ENCODE measurements at regions not wholly inside any gene's neighbourhood (a gene's known extent, or its start where the extent isn't known, plus 50 kb on each side); places are given as distances from the start of the nearest gene placed in this dataset.

DNA sequence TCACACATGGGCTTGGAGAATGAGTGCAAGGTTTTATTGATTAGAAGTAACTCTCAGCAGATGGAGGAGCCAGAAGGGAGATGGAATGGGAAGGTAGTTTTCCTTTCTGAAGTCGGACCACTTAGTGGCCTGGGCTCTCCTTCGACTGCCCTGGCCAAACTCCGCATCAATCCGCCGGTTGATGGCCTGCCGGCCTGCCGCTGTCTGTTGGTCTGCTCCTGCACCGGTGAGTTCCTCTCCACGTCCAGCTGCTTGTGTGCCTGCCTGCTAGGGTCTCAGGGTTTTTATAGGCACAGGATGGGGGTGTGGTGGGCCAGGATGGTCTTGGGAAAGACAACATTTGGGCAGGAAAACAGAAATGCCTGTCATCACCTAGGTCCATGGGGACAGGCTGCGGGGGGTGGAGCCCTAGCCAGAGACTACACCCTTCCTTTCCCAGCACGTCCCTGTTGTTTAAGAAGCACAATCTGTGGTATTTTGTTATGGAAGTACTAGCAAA lies 837.0 kb downstream of the PDCD6IP start:
- Mint-ChIP-seq H3K9me3 (peaks cover 0 to 3% (median 0%) of the 10 kb centered on the region in 11 donors), H3K27ac (no peak overlapping the region), H3K4me1 (no peaks in the 10 kb centered on the region), H3K27me3 (no peaks in the 10 kb centered on the region), H3K4me3 (no peak overlapping the region), H3K36me3 (no peaks in the 10 kb centered on the region)
- CTCF ChIA-PET: no interaction called here
- DNase-seq (no peak), ATAC-seq (no peak)
- H3K27me3 ChIP-seq (ENCODE audit: control insufficient read depth in 2 of 2, insufficient read depth in 2 of 2, low read length in 2 of 2): no peaks in the 10 kb centered on the region
- no peaks in the 10 kb centered on the region for H3K36me3 ChIP-seq (ENCODE audit: control insufficient read depth in 2 of 3, insufficient read depth in 3 of 3, low read length in 3 of 3)
- intact Hi-C loops (cut with micrococcal nuclease): no loop called here
- H3K4me3 ChIP-seq (ENCODE audit: low read length): no peak overlapping the region
- H3K4me1 ChIP-seq (ENCODE audit: control insufficient read depth in 2 of 2, insufficient read depth in 2 of 2, low read length in 2 of 2): no peaks in the 10 kb centered on the region
- no peaks in the 10 kb centered on the region for H3K9me3 ChIP-seq (ENCODE audit: control insufficient read depth in 2 of 3, low read length in 3 of 3)
- POLR2A ChIA-PET: no interaction called here
- no peak overlapping the region for H3K27ac ChIP-seq (ENCODE audit: low read depth, low read length)

DNA sequence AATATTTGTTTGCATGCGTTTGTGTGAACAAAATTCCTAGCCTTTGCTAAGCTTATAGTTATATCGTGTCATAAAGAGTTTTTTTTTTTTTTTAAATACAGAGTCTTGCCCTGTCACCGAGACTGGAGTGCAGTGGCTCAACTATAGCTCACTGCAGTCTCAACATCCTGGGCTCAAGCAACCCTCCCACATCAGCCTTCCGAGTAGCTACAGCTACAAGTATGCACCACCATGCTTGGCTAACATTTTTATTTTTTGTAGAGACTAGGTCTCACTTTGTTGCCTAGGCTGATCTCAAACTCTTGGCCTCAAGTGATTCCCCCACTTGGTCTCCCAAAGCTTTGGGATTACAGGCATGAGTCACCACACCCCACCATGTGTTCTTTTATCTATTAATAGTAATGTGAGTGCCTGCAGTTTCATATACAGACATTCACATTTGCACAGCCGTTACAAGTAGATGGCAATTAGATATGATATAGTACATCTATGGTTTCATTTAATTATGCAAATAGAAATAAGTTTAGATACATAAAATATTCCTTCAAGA lies 848.6 kb downstream of the PDCD6IP start:
- intact Hi-C loops (cut with micrococcal nuclease): no loop called here
- DNase-seq (no peak), ATAC-seq (no peak)
- Mint-ChIP-seq H3K4me3 (no peak overlapping the region), H3K27ac (peak overlapping the region in 1 of 9 donors; percentile 27), H3K9me3 (peaks cover 0 to 4% (median 0%) of the 10 kb centered on the region in 11 donors), H3K4me1 (no peaks in the 10 kb centered on the region), H3K27me3 (no peaks in the 10 kb centered on the region), H3K36me3 (no peaks in the 10 kb centered on the region)
- ChIA-PET CTCF (no interaction called here), POLR2A (no interaction called here)
- Histone ChIP-seq H3K27me3 (ENCODE audit: control insufficient read depth in 2 of 2, insufficient read depth in 2 of 2, low read length in 2 of 2) (no peaks in the 10 kb centered on the region), H3K4me1 (ENCODE audit: control insufficient read depth in 2 of 2, insufficient read depth in 2 of 2, low read length in 2 of 2) (no peaks in the 10 kb centered on the region), H3K9me3 (ENCODE audit: control insufficient read depth in 2 of 3, low read length in 3 of 3) (no peaks in the 10 kb centered on the region), H3K36me3 (ENCODE audit: control insufficient read depth in 2 of 3, insufficient read depth in 3 of 3, low read length in 3 of 3) (no peaks in the 10 kb centered on the region), H3K4me3 (ENCODE audit: low read length) (no peak overlapping the region), H3K27ac (ENCODE audit: low read depth, low read length) (no peak overlapping the region)

GRCh38 chr3:34650131-34650530 lies 851.7 kb downstream of the PDCD6IP start:
- no peak for DNase-seq
- Mint-ChIP-seq H3K4me1 (no peaks in the 10 kb centered on the region), H3K27ac (no peak overlapping the region), H3K4me3 (no peak overlapping the region), H3K36me3 (no peaks in the 10 kb centered on the region), H3K9me3 (peaks cover 0 to 5% (median 0%) of the 10 kb centered on the region in 11 donors), H3K27me3 (no peaks in the 10 kb centered on the region)
- Histone ChIP-seq H3K4me1 (ENCODE audit: control insufficient read depth in 2 of 2, insufficient read depth in 2 of 2, low read length in 2 of 2) (no peaks in the 10 kb centered on the region), H3K27me3 (ENCODE audit: control insufficient read depth in 2 of 2, insufficient read depth in 2 of 2, low read length in 2 of 2) (no peaks in the 10 kb centered on the region), H3K27ac (ENCODE audit: low read depth, low read length) (no peak overlapping the region), H3K4me3 (ENCODE audit: low read length) (no peak overlapping the region), H3K9me3 (ENCODE audit: control insufficient read depth in 2 of 3, low read length in 3 of 3) (no peaks in the 10 kb centered on the region), H3K36me3 (ENCODE audit: control insufficient read depth in 2 of 3, insufficient read depth in 3 of 3, low read length in 3 of 3) (no peaks in the 10 kb centered on the region)
- CTCF ChIA-PET: no interaction called here
- intact Hi-C loops (cut with micrococcal nuclease): no loop called here
- ATAC-seq: no peak
- POLR2A ChIA-PET: no interaction called here

DNA sequence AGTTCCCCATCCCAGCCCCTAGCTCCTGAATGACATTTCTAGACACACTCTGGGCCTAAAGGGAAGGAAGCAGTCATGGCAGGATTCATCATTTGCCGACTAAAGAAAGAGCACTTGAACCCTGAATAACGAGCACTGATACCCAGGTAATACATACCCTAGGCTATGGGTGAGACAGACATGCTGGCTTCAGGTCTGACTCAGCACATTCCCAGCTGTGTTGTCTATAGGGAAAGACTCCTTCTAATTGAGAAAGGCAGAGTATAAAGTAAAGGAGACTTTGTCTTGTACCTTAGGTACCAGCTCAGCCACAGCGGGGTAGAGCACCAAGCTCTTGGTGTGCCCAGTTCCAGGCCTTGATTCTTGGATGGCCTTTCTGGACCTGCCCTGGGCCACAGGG lies 870.5 kb downstream of the PDCD6IP start:
- no peaks in the 10 kb centered on the region for H3K4me1 ChIP-seq (ENCODE audit: control insufficient read depth in 2 of 2, insufficient read depth in 2 of 2, low read length in 2 of 2)
- H3K27ac Mint-ChIP-seq: no peak overlapping the region
- no peak overlapping the region for H3K4me3 ChIP-seq (ENCODE audit: low read length)

GRCh38 chr3:34669490-34669889 lies 871.1 kb downstream of the PDCD6IP start:
- Mint-ChIP-seq H3K27ac (peak overlapping the region in 1 of 9 donors; percentile 18), H3K4me1 (no peaks in the 10 kb centered on the region), H3K9me3 (peaks cover 0 to 7% (median 0%) of the 10 kb centered on the region in 11 donors), H3K36me3 (no peaks in the 10 kb centered on the region), H3K27me3 (peaks cover 0 to 8% (median 0%) of the 10 kb centered on the region in 5 donors), H3K4me3 (no peak overlapping the region)
- Histone ChIP-seq H3K27ac (ENCODE audit: low read depth, low read length) (no peak overlapping the region), H3K4me3 (ENCODE audit: low read length) (no peak overlapping the region), H3K9me3 (ENCODE audit: control insufficient read depth in 2 of 3, low read length in 3 of 3) (no peaks in the 10 kb centered on the region), H3K4me1 (ENCODE audit: control insufficient read depth in 2 of 2, insufficient read depth in 2 of 2, low read length in 2 of 2) (no peaks in the 10 kb centered on the region), H3K27me3 (ENCODE audit: control insufficient read depth in 2 of 2, insufficient read depth in 2 of 2, low read length in 2 of 2) (no peaks in the 10 kb centered on the region), H3K36me3 (ENCODE audit: control insufficient read depth in 2 of 3, insufficient read depth in 3 of 3, low read length in 3 of 3) (no peaks in the 10 kb centered on the region)
- ChIA-PET POLR2A (no interaction called here), CTCF (no interaction called here)
- no peak for ATAC-seq
- no peak for DNase-seq
- intact Hi-C loops (cut with micrococcal nuclease): no loop called here

More for the DNA sequence above, 870.5 kb downstream of the PDCD6IP start:
- Histone ChIP-seq H3K9me3 (ENCODE audit: control insufficient read depth in 2 of 3, low read length in 3 of 3) (no peaks in the 10 kb centered on the region), H3K27ac (ENCODE audit: low read depth, low read length) (no peak overlapping the region), H3K27me3 (ENCODE audit: control insufficient read depth in 2 of 2, insufficient read depth in 2 of 2, low read length in 2 of 2) (no peaks in the 10 kb centered on the region), H3K36me3 (ENCODE audit: control insufficient read depth in 2 of 3, insufficient read depth in 3 of 3, low read length in 3 of 3) (no peaks in the 10 kb centered on the region)
- no peaks in the 10 kb centered on the region for H3K4me1 Mint-ChIP-seq
- peaks cover 0 to 8% (median 0%) of the 10 kb centered on the region in 5 donors for H3K27me3 Mint-ChIP-seq
- ChIA-PET POLR2A (no interaction called here), CTCF (no interaction called here)
- H3K4me3 Mint-ChIP-seq: no peak overlapping the region
- H3K36me3 Mint-ChIP-seq: no peaks in the 10 kb centered on the region
- no peak for DNase-seq
- intact Hi-C loops (cut with micrococcal nuclease): no loop called here
- peaks cover 0 to 7% (median 0%) of the 10 kb centered on the region in 11 donors for H3K9me3 Mint-ChIP-seq
- no peak for ATAC-seq

DNA sequence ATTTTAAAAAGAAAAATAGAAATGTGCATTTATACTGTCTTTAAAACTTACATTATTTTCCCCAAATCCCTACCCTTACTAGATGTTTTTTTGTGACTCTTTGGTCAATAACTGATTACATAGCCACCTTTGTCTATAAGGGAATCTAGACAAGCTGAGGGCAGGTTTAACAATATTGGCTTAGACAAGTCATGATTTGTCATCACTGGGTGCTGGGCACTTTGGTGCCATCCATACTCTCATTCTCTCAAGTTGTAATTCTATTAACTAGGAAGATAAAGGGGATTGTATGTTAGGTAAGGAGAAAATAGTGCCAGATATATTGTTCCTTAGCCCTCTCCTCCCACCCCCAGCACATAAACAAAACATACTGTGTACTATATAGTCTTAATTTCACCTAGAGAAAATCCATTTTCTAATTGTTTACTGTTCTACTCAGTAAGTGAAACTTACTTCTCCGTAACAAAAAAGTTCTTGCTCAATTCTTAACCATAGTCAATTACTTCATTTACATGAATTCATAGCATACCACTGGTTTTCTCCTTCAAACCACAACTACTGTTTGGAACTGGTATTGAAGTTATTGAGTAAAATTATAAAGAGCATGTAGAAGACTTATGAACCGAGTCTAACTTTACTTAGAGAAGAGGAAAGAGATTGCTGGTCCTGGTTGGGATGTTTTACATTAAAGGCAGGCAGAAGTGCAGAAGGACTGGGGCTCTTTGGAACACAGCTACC lies 877.1 kb downstream of the PDCD6IP start:
- Histone ChIP-seq H3K36me3 (ENCODE audit: control insufficient read depth in 2 of 3, insufficient read depth in 3 of 3, low read length in 3 of 3) (no peaks in the 10 kb centered on the region), H3K27me3 (ENCODE audit: control insufficient read depth in 2 of 2, insufficient read depth in 2 of 2, low read length in 2 of 2) (no peaks in the 10 kb centered on the region), H3K4me3 (ENCODE audit: low read length) (no peak overlapping the region), H3K27ac (ENCODE audit: low read depth, low read length) (no peak overlapping the region), H3K4me1 (ENCODE audit: control insufficient read depth in 2 of 2, insufficient read depth in 2 of 2, low read length in 2 of 2) (no peaks in the 10 kb centered on the region), H3K9me3 (ENCODE audit: control insufficient read depth in 2 of 3, low read length in 3 of 3) (no peaks in the 10 kb centered on the region)
- H3K4me1 Mint-ChIP-seq: no peaks in the 10 kb centered on the region
- DNase-seq: no peak
- ChIA-PET CTCF (no interaction called here), POLR2A (no interaction called here)
- no peak for ATAC-seq
- peaks cover 0 to 7% (median 2%) of the 10 kb centered on the region in 11 donors for H3K9me3 Mint-ChIP-seq
- no peaks in the 10 kb centered on the region for H3K36me3 Mint-ChIP-seq
- intact Hi-C loops (cut with micrococcal nuclease): no loop called here
- H3K4me3 Mint-ChIP-seq: no peak overlapping the region
- H3K27ac Mint-ChIP-seq: no peak overlapping the region
- peaks cover 0 to 2% (median 0%) of the 10 kb centered on the region in 5 donors for H3K27me3 Mint-ChIP-seq

DNA sequence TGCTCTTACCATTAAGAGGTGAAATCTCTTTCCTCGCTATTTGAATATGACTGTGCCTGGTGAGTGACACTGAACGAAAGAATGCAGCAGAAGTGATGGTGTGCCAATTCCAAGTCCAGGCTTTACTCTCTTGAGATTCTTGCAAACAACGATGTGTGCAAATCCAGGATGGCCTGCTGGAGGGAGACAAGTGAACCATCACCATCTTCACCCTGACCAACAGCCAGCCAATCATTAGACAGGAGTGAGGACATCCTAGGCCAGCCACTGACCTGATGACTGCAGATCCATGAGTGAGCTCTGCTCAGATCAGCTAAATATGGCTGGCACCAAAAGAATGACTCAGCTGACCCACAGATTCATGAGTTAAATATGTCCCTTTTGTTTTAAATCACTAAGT lies 878.0 kb downstream of the PDCD6IP start:
- Histone ChIP-seq H3K4me1 (ENCODE audit: control insufficient read depth in 2 of 2, insufficient read depth in 2 of 2, low read length in 2 of 2) (no peaks in the 10 kb centered on the region), H3K4me3 (ENCODE audit: low read length) (no peak overlapping the region), H3K9me3 (ENCODE audit: control insufficient read depth in 2 of 3, low read length in 3 of 3) (no peaks in the 10 kb centered on the region), H3K36me3 (ENCODE audit: control insufficient read depth in 2 of 3, insufficient read depth in 3 of 3, low read length in 3 of 3) (no peaks in the 10 kb centered on the region), H3K27me3 (ENCODE audit: control insufficient read depth in 2 of 2, insufficient read depth in 2 of 2, low read length in 2 of 2) (no peaks in the 10 kb centered on the region), H3K27ac (ENCODE audit: low read depth, low read length) (no peak overlapping the region)
- Mint-ChIP-seq H3K36me3 (no peaks in the 10 kb centered on the region), H3K4me3 (no peak overlapping the region), H3K9me3 (peaks cover 0 to 6% (median 2%) of the 10 kb centered on the region in 11 donors), H3K27me3 (peaks cover 0 to 1% (median 0%) of the 10 kb centered on the region in 5 donors), H3K27ac (no peak overlapping the region), H3K4me1 (no peaks in the 10 kb centered on the region)
- ChIA-PET POLR2A (no interaction called here), CTCF (no interaction called here)
- ATAC-seq (no peak), DNase-seq (no peak)
- intact Hi-C loops (cut with micrococcal nuclease): no loop called here

Measured in naive thymus-derived CD4-positive, alpha-beta T cell (primary cell).